Peyer's patch (tissue), 4 donors: ENCODE measurements at regions not wholly inside any gene's neighbourhood (a gene's known extent, or its start where the extent isn't known, plus 50 kb on each side); places are given as distances from the start of the nearest gene placed in this dataset.

Source experiments
- CTCF ChIP-seq, 6 experiments: fragments of 450-650 bp in 4 of 6; fragments of 200-600 bp in 2 of 6; sonication (generic) in 1 of 6; IDR thresholded peaks; one replicate each; pipeline ENCODE4 v1.5.1; 2017 to 2019; ENCODE audit warnings: antibody characterized with exemption in 6 of 6, mild to moderate bottlenecking in 3 of 6, moderate library complexity in 1 of 6
- POLR2A ChIP-seq, 2 donors: fragments of 450-650 bp; IDR thresholded peaks; one replicate each; pipeline ENCODE4 v1.5.1; 2017; ENCODE audit warnings: antibody characterized with exemption in 2 of 2, mild to moderate bottlenecking in 2 of 2, moderate library complexity in 2 of 2

- TF ChIP-seq CTCF (IDR thresholded peaks at IDR 0.05) (no peak), POLR2A (IDR thresholded peaks at IDR 0.05) (no peak)
These were observed 392.9 kb downstream of the GJA1 start for GRCh38 chr6:121828146-121828886.
